ENCODE measurements at regions not wholly inside any gene's neighbourhood (a gene's known extent, or its start where the extent isn't known, plus 50 kb on each side); places are given as distances from the start of the nearest gene placed in this dataset.

DNA sequence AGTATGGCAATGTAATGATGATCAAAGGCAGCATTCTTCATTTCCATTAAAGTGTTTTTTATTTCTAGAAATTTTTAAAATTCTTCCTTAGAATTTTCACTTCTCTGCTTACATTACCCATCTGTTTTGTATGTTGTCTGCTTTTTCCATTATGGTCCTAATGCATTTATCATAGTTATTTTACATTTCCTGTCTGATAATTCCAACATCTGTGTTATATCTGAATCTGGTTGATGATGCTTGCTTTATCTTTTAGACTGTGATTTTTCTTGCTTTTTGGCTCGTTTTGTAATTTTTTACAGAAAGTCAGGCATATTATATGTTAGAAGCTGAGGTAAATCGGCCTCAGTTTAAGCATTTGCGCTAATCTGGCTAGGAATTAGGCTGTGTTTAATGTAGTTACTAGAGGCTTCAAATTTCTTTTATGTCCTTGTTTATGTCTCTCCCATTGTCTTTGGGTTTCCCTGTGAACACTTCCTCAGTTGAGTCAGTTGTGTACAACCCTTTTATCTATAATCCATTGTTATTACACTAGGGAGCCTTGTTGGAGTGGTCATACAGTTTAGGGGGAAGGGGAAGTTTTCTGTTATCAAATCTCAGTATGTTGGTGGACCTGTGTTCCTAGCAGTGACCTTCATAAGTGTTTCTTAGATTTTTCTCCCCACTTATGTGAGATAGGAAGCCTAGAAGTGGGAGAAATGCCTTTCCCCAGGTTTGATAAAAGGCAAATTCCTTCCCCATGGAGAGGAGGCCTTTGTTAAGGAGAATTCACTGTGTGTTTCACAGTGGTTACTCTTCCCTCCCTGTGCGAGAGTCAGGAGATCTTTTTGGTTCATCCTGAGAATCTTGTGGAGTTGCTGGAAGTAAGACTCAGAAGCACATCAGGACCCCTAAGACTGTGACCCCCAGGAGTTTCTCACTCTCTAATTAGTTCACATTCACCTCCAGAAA lies 437.5 kb downstream of the INSC start:
- ChIA-PET CTCF (no interaction called here), POLR2A (no interaction called here)
- TF ChIP-seq, protein P1, sequence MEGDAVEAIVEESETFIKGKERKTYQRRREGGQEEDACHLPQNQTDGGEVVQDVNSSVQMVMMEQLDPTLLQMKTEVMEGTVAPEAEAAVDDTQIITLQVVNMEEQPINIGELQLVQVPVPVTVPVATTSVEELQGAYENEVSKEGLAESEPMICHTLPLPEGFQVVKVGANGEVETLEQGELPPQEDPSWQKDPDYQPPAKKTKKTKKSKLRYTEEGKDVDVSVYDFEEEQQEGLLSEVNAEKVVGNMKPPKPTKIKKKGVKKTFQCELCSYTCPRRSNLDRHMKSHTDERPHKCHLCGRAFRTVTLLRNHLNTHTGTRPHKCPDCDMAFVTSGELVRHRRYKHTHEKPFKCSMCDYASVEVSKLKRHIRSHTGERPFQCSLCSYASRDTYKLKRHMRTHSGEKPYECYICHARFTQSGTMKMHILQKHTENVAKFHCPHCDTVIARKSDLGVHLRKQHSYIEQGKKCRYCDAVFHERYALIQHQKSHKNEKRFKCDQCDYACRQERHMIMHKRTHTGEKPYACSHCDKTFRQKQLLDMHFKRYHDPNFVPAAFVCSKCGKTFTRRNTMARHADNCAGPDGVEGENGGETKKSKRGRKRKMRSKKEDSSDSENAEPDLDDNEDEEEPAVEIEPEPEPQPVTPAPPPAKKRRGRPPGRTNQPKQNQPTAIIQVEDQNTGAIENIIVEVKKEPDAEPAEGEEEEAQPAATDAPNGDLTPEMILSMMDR (IDR thresholded peaks at IDR 0.05; ENCODE audit: control extremely low read depth, extremely low read depth, low read depth, missing control alignments), result no peak
- no peak for DNase-seq (ENCODE audit: extremely low spot score)

DNA sequence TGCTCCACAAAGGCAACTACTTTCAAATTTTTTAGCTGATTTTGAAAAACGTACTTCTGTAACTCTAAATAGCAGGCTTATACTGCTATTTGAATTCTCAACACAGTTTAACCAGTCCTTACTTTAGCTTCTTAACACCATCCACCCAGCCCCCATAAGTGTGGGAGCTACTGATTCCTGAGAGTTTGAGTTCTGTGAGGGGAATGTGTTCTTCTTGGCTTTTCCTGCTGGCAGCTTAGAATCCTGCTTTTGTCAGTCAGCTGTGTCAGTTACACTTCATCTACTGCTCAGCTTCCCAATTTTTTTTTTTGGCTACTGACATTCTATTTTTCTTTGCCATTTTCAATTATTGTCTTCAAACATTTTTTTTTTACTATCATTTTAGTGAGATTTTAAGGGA lies 440.4 kb downstream of the INSC start:
- POLR2A ChIA-PET, result no interaction called here
- DNase-seq (ENCODE audit: extremely low spot score), result no peak
- CTCF ChIA-PET, result interaction anchor here (0.6 kb wide), 1 partner anchor 13 kb away, joined by 3 read pairs; no protein-coding TSS in a partner anchor
- TF ChIP-seq, protein P1 (IDR thresholded peaks at IDR 0.05; ENCODE audit: control extremely low read depth, extremely low read depth, low read depth, missing control alignments), result no peak

DNA sequence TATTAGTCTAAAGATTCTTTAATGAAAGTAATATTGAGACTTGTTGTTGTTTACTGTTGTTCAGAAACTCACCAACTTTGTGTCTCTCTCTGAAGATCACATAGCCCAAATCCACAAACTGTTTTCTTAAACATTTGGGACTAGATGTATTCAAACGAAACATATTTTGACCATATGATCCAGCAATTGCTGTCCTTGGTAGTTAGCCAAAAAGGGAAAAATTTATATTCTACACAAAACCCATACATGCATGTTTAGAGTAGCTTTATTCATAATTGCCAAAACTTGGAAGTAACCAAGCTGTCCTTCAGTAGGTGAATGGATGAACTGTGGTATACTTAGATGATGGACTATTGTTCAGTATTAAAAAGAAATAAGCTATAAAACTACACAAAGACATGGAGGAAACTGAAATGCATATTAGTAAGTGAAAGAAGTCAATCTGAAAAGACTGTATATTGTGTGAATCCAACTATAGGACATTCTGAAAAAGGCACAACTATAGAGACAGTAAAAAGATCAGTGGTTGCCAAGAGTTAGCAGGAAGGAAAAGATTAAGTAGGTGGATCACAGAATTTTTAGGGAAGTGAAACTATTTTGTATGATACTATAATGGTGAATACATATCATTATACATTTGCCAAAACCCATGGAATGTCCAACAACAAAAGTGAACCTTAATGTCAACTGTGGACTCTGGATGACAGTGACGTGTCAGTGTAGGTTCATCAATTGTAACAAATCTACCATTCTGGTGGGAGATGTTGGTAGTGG lies 442.9 kb downstream of the INSC start:
- no peak for DNase-seq (ENCODE audit: extremely low spot score)
- ChIA-PET CTCF (no interaction called here), POLR2A (no interaction called here)
- TF ChIP-seq, protein P1 (IDR thresholded peaks at IDR 0.05; ENCODE audit: control extremely low read depth, extremely low read depth, low read depth, missing control alignments), result no peak

DNA sequence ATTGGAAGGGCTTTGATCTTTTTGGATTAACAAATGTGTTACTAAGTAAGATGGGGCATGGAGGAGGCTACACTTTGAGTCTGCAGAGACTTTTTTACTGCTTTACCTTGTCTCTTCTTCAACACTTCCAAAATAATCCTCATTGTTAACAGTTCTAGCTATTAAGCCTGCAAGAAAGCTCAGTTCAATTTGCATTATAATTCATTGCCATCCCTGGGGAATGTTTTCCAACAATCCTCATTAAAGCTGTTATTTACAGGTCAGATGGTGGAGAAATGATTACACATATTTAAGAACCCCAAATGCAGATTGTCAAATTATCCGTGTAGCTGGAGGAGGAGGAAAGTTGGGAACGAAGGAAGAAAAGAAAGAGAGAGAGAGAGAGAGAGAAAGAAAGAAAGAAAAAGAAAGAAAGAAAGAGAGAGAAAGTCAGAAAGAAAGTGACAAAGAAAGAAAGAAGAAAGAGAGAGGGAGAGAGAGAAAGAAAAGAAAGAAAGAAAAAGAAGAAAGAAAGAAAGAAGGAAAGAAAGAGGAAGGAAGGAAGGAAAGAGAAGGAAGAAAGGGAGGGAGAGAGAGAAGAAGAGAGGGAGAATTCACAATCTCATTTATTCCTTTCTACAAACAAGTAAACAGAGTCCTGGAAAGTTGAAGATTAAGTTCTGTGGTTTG lies 443.9 kb downstream of the INSC start:
- no peak for DNase-seq (ENCODE audit: extremely low spot score)
- POLR2A ChIA-PET, result no interaction called here
- TF ChIP-seq, protein P1 (IDR thresholded peaks at IDR 0.05; ENCODE audit: control extremely low read depth, extremely low read depth, low read depth, missing control alignments), result no peak
- CTCF ChIA-PET, result interaction anchor here (1.1 kb wide), 1 partner anchor 9 kb away, joined by 4 read pairs; no protein-coding TSS in a partner anchor

- CTCF ChIA-PET, result interaction anchor here (1.1 to 1.2 kb wide), 2 partner anchors 10 to 69 kb away, joined by 3 read pairs; no protein-coding TSS in a partner anchor
- POLR2A ChIA-PET, result no interaction called here
- no peak for DNase-seq (ENCODE audit: extremely low spot score)
- TF ChIP-seq, protein P1 (IDR thresholded peaks at IDR 0.05; ENCODE audit: control extremely low read depth, extremely low read depth, low read depth, missing control alignments), result no peak
Measured at GRCh38 chr11:15560689-15561467, 446.2 kb downstream of the INSC start.
